ENCODE measurements at regions not wholly inside any gene's neighbourhood (a gene's known extent, or its start where the extent isn't known, plus 50 kb on each side); places are given as distances from the start of the nearest gene placed in this dataset.
"Not testable (repeated sequence)": the region's sequence is repeated elsewhere in the genome, so short reads cannot be mapped to it uniquely, and the experiment has no call there.

- DNase-seq (ENCODE audit: low spot score): no peak
Measured at GRCh38 chr12:105457026-105457425, 126.5 kb downstream of the C12orf75 start.

GRCh38 chr12:105459760-105460330, 129.4 kb downstream of the C12orf75 start:
- DNase-seq (ENCODE audit: low spot score): no peak

- no peak for DNase-seq (ENCODE audit: low spot score)
Measured at GRCh38 chr12:105461271-105461943, 130.9 kb downstream of the C12orf75 start.

GRCh38 chr12:105461944-105462762, 131.7 kb downstream of the C12orf75 start:
- DNase-seq (ENCODE audit: low spot score): no peak

- no peak for DNase-seq (ENCODE audit: low spot score)
Measured at GRCh38 chr12:105462831-105463230, 132.3 kb downstream of the C12orf75 start.

GRCh38 chr12:105464406-105464805, 133.9 kb downstream of the C12orf75 start:
- DNase-seq (ENCODE audit: low spot score): no peak

- DNase-seq (ENCODE audit: low spot score): no peak
Measured at GRCh38 chr12:105466231-105466900, 135.9 kb downstream of the C12orf75 start.

GRCh38 chr12:105466901-105467598, 136.6 kb downstream of the C12orf75 start:
- DNase-seq (ENCODE audit: low spot score): no peak

- DNase-seq (ENCODE audit: low spot score): no peak
Measured at GRCh38 chr12:105467710-105468366, 137.3 kb downstream of the C12orf75 start.

GRCh38 chr12:105468464-105468863, 138.0 kb downstream of the C12orf75 start:
- no peak for DNase-seq (ENCODE audit: low spot score)

GRCh38 chr12:105469211-105469610, 138.7 kb downstream of the C12orf75 start:
- DNase-seq (ENCODE audit: low spot score): no peak

- DNase-seq (ENCODE audit: low spot score): no peak
Measured at GRCh38 chr12:105469701-105470100, 139.2 kb downstream of the C12orf75 start.

- no peak for DNase-seq (ENCODE audit: low spot score)
Measured at GRCh38 chr12:105470102-105470501, 139.6 kb downstream of the C12orf75 start.

GRCh38 chr12:105470601-105471000, 140.1 kb downstream of the C12orf75 start:
- no peak for DNase-seq (ENCODE audit: low spot score)

GRCh38 chr12:105474672-105475071, 144.2 kb downstream of the C12orf75 start:
- DNase-seq (ENCODE audit: low spot score): peak; percentile 28

- no peak for DNase-seq (ENCODE audit: low spot score)
Measured at GRCh38 chr12:105476616-105477015, 146.1 kb downstream of the C12orf75 start.

GRCh38 chr12:105477873-105478272, 147.4 kb downstream of the C12orf75 start:
- no peak for DNase-seq (ENCODE audit: low spot score)

- DNase-seq (ENCODE audit: low spot score): not testable (repeated sequence)
Measured at GRCh38 chr12:105478788-105479187, 148.3 kb downstream of the C12orf75 start.

GRCh38 chr12:105479710-105480109, 149.2 kb downstream of the C12orf75 start:
- DNase-seq (ENCODE audit: low spot score): no peak

GRCh38 chr12:105480162-105480561, 149.7 kb downstream of the C12orf75 start:
- DNase-seq (ENCODE audit: low spot score): no peak
